ENCODE measurements at regions not wholly inside any gene's neighbourhood (a gene's known extent, or its start where the extent isn't known, plus 50 kb on each side); places are given as distances from the start of the nearest gene placed in this dataset.

DNA sequence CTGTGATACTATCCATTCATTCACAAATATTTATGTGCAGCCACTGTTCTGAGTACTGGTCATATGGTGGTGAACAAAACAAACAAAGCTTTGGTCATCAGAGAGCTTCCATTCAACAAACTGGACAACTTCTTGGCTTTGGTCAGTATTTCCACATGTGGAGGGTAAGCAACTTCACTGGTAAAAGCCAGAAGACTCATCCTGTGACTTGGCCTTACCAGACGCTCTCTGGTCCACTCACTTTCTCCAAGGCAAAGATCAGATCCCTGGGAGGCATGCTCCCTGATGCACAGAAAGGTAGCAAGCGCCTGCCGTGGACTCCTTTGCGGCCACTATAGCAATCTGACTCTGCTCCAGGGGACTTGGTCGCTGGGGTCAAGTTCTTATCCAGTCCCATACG is 179.5 kb downstream of the EN1 start:
- DNase-seq (ENCODE audit: low read depth in 2 of 2), result no peak

DNA sequence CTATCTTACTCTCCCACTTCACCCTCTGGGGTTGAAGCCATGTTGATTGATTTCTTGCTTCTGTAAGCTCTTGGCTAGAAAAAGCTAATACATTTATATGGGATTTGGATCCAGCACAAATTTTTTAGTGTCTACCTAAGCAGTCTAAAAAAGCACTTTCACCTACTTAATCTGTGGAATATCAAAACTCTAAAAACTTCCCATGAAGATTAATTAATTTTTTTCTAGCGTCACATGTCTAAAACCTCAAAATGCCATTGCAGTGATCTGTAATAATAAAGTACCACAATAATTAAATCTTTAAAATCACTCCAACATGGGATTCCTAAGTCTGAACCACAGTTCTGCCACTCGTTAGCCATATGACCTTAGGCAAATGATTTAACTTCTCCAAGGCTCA is 180.1 kb downstream of the EN1 start:
- no peak for DNase-seq (ENCODE audit: low read depth in 2 of 2)

DNA sequence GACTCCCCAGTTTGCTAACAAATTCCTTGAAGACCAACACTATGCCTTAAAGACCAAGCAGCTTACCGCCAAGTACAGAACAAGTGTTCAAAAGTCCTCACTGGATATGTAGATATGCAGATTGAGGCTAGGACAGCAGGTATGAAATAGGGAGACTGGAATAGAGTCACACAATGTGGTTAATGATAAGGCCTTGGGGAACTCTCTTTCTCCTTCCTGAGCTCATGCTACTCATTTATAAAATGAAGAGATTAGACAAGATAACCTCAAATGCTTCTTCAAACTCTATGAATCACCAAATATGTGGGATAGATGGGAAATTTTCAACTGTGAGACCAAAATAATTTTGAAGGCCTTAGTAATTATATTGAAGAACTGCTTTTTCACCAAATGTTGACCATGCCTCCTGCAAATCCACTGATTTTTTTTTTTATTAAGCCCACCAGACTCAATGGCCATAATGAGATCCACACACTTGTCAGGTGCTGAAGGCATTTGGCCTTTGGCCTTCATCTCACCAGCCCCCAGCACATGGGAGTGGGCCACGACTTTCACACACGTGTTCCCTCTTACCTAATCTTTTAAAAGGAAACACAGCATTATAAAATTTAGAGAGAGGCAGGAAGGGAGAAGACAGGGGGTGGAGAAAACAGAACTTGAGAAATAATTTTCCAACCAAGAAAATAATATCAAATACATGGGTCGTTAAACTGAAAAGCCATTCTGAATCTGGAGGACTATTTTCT is 181.5 kb downstream of the EN1 start:
- no peak for DNase-seq (ENCODE audit: low read depth in 2 of 2)

DNA sequence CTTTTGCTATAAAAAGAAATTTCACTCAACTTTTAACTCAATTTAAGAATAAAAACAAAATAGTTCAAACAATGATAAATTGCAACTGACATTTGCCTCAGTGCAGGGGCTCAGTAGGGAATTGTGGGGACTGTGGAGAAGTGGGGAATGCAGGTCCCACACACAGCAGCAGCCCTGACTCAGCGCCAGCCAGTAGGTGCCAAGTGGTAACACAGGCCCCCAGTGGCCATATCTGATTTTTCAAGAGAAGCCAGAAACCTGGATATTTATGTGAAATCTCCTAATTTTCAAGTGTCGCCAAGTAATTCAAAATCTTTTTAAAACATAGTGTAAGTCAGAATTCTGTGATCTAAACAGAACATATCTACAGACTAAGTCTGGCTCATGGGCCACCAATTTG is 186.3 kb downstream of the EN1 start:
- no peak for DNase-seq (ENCODE audit: low read depth in 2 of 2)

DNA sequence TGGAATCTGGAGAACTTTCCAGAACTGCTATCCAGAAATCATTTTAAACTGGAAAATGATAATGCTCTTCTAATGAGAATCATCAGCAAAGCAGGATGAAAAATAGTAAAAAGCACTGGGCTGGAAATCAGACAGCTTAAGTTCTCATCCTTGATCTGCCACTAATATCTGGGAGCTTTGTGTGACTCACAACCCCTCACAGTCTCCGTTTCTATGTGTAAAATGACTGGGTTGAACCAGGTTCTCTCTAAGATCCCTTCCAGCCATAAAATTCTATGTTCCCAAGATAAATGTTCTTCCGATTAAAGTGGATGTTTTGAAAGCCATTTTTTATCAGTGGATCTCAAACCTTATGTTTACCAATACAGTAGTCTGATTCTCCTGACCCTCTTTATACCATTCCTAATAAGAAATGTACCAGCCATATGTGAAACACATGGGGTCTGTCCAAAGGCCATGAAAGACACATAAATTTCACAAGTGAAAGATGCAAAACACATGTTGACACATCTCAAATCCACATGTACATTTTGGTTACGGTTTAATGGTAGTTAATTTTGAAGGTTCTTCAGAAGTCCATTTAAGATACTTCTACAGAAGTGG is 188.8 kb downstream of the EN1 start:
- no peak for DNase-seq (ENCODE audit: low read depth in 2 of 2)

DNA sequence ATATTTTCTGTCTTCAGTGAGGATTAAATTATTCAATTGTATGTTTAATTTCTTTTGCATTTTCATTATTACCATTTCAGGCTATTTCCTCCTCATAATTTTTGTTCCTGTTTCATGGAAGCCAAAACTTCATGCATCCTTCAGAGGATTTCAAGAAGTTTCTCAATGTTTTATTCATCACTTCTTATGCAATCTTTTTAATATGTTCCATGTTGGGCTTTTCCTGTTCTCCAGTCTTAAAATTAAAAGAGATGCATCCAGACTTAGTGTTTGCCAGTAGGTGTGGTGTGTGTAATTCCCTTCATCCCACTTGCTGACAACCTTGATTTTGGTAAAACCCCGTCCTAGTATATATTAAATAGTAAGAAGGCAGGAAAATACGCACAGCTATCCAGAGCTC is 190.0 kb downstream of the EN1 start:
- DNase-seq (ENCODE audit: low read depth in 2 of 2), result no peak

DNA sequence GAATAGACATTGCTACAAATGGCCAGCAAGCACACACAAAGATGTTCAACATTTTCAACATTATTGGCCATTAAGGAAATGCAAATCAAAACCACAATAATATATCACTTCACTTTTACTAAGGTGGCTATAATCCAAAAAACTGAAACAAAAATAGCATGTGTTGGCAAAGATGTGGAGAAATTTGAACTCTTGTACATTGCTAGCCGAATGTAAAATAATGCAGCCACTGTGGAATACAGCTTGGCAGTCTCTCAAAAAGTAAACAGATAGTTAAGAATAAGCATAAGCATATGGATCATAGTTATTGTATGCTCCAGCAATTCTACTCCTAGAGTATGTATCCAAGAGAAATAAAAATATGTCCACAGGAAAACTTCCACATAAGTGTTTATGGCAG is 192.5 kb downstream of the EN1 start:
- no peak for DNase-seq (ENCODE audit: low read depth in 2 of 2)

DNA sequence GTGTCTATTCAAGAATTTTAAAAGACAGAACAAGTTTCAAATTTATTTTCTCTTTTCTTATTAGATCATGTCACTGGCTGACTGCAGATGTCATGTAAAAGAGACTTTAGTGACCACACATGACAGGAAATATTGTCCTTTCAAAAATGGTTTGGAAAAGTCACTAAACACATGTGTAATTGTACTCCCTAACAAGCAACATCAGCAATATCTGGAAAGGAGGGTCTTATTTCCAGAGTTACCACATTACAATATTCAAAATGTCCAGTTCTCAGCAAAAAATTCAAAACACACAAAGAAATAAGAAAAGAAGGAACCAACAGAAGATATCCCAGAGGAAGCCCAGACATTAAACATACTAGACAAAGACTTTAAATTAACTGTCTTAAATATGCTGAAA is 197.1 kb downstream of the EN1 start:
- no peak for DNase-seq (ENCODE audit: low read depth in 2 of 2)

DNA sequence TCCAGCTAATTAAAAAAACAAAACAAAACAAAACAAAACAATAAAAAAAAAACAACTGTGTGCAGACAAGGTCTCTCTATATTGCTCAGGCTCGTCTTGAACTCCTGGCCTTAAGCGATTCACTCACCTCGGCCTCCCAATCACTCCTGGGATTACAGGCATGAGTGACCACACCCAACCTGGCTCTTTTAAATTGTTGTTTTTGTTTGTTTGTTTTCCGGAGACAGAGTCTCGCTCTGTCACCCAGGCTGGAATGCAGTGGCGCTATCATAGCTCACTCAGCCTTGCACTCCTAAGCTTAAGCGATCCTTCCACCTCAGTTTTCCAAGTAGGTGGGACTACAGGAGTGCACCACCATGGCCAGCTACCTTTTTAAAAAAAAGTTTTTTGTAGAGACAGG is 201.6 kb downstream of the EN1 start:
- no peak for DNase-seq (ENCODE audit: low read depth in 2 of 2)

DNA sequence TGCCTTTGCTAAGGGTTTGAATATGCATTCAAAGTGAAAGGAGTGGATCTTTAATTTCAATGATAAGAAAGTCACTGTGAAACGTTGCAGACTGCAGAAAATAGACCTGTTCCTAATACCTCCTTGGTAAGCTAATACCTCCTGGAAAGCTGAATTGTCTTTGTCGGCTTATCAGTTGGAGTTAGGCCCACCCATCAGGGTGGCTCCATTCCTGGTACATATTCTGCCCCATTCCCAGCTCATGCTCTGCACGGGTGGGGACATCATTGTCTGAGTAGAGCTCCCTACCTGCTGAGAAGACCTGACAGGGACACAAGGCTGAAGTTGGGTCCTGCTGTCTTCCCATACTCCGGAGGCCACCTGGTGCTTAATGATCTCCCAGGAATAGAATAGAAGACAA is 203.3 kb downstream of the EN1 start:
- no peak for DNase-seq (ENCODE audit: low read depth in 2 of 2)

DNA sequence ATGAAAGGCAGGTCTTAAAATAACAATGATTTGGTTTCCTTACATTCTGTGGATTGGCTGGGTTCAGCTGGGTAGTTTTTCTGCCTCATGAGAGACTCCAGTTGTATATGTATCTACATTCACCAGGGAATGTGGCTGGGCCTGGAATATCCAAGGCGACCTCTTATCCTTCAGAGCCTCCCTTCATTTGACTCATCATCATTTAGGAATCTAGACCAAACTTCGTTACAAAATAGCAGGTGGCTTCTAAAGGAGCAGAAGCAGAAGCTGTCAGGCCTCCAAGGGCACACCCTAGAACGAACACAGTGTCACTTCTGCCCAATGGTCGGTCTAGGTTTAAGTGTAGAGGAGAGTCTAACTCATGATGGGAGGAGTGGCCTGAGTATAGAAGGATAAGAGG is 204.2 kb downstream of the EN1 start:
- DNase-seq (ENCODE audit: low read depth in 2 of 2), result no peak

DNA sequence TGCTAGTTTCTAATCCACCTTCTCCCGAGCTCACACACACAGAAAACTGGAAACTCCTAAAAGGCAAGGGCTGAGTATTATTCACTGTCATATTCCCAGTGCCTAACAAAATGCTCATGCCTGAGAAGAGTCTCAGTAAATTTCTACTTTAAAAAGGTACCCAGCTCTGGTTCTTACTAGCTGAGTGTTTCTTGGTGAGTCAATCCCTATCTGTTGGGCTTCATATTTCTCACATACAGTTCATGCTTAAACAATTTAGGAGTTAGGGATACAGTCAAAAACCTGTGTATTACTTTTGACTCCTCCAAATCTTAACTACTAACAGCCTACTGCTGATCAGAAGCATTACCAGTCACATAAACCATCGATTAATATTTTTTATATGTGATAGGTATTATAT is 204.9 kb downstream of the EN1 start:
- no peak for DNase-seq (ENCODE audit: low read depth in 2 of 2)

DNA sequence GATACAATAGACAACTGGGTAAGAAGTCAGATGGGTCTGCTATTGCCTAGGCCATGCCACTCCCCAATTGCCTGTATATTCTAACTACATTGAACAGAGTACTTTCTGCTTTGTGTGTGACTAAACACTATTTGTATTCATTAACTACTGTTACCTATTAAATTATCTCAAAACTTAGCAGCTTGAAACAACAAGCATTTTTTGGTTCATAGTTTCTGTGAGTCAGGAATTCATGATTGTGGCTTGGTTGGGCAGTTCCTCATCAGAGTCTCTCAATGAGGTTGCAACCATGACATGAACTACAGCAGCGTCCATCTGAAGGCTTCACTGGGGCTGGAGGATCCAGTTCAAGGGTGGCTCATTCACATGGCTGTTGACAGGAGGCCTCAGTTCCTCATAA is 205.7 kb downstream of the EN1 start:
- no peak for DNase-seq (ENCODE audit: low read depth in 2 of 2)

DNA sequence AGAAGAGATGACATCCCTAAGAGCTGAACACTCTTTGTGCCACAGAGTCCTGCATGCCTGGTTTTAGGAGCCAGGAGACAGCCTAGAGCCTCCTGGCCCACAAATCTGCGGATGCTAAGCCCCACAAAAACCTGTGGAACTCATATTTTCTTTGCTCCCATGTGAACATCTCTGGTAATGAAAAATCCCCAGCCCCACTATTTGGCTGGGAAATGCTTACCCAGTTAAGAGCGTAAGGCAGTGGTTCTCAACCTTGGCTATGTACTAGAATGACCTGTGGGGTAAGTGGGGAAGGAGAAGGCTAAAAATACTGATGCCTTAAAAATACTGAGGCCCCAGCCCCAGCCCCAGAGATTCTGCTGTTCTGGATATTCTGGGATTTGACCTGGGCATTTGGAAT is 208.1 kb downstream of the EN1 start:
- DNase-seq (ENCODE audit: low read depth in 2 of 2), result no peak

DNA sequence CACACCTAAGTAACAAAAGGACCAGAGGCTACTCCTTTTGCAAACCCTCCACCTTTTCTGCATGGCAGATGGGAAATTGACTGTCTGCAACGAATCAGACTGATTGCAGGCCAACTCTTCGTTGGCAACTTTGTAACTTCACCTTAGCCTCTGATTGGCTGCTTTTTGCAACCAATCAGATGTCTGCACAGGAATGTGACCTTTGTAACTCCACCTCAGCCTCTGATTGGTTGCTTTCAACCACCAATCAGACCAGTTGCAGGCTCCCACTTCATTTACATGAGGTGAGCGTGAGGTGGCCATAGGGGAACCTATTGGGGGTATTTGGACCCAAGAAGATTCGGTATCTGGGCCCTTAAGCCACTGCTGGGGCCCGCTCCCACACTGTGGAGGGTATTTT is 209.0 kb downstream of the EN1 start:
- no peak for DNase-seq (ENCODE audit: low read depth in 2 of 2)

DNA sequence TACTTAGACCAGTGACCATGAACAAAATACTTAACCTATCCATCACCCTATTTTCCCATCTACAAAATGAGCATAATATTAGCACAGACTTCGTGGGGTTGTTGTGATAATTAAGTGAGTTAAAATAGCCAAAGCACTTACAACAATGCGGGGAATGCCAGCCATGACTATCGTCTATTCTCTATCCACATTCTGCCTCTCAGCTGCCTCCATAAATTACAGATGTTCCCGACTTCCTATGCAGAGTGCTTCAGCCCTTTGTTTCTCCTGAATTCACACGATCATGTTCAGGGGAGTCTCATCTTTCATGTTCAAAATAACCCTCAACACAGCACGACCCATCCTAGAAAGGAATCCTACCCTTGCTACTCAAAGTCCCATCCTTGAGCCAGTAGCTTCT is 211.6 kb downstream of the EN1 start:
- DNase-seq (ENCODE audit: low read depth in 2 of 2), result no peak

DNA sequence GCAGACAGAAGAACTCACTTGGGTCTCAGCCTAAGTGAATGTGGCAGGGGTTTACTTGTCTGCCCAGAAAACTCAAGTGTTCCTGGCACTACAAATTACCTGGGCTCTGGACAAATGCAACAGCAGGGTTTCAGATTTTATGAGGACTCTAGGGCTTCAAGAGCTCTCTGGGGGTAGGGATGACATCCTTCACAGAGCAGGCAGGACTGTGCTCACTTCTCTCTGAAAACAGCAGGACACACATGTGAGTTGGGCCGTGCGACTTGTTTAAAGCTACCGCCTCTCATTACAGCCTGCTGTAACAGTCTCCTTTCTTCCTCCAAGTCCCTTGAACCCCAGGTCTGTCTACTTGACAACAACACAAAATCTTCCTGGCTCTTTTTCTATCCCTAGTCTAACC is 212.6 kb downstream of the EN1 start:
- no peak for DNase-seq (ENCODE audit: low read depth in 2 of 2)

DNA sequence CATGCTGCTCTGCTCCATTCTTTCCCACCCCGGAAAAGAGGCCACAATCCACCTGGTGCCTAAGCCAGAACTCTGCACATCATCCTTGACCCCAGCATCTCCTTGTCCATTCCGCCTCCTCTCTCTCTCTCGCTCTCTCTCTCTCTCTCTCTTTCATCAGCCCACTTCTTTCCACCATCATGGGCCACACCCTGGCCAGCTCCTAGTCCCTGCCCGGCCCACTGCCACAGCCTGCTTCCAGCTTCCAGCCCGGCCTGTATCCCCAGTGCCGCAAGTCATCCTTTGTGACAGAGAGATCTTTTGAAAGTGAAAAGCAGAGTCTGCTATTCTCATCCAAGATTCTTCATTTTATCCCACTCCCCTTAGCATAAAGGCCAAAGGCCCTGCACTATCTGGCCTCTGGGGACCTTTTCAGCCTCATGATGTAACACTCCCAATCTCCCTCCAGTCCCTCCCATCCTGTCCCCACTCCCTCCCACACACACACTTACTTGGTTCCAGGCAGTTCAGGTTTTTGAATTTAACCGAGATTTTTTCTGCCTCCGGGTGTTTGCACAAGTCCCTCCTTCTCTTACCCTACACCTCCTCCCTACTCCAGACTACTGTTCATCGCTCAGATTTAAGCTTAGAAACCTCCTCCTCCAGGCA is 214.0 kb downstream of the EN1 start:
- no peak for DNase-seq (ENCODE audit: low read depth in 2 of 2)

DNA sequence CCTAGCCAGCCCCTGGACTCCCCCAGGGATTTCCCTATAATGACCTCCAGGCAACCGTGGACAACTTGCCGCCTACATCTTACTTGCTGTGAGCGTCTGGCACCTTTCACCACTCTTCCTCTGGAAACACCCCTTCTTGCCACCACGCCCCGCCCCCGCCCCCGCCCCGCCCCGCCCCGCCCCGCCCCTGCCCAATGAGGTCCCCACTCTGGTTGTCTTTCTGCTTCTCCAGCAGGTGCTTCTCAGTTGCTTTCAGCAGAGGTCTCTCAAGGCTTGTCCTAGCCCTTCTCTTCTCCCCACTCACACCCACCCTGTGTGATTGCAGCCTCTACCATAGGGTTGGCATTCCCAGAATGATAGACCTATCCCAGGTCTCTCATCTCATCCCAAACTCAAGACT is 214.5 kb downstream of the EN1 start:
- no peak for DNase-seq (ENCODE audit: low read depth in 2 of 2)

DNA sequence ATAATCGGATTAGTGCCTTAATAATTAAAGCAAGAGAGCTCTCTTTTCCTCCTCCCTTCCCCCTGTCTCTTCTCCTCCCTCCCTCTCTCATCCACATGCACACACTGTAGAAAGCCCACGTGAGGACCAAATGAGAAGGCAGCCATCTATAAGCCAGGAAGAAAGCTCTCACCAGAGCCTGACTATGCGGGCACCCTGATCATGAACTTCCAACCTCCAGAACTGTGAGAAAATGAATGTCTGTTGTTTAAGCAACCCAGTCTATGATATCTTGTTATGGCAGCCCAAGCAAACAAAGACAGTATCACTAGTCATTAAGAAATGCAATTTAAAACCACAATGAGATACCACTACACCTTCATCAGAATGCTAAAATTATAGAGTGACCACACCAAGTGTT is 220.3 kb downstream of the EN1 start:
- DNase-seq (ENCODE audit: low read depth in 2 of 2), result no peak

DNA sequence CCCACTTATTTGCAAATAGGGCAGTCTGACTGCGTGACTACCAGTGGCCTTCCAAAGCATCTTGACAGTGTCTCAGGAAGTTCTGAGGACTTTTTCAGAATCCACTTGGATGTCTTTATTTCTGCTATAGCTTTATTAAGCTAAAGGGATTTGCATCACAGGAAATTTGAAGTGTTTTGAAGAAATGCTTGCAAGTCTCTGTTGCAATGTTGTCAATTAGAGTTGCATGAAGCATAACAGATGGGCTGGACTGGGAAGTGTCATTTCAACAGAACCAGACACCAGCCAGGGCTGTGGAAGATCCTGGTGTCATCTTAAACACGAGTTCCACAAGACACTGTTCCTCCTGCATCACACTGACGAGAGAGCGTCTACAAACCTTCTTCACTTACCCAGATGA is 224.5 kb downstream of the EN1 start:
- no peak for DNase-seq (ENCODE audit: low read depth in 2 of 2)

DNA sequence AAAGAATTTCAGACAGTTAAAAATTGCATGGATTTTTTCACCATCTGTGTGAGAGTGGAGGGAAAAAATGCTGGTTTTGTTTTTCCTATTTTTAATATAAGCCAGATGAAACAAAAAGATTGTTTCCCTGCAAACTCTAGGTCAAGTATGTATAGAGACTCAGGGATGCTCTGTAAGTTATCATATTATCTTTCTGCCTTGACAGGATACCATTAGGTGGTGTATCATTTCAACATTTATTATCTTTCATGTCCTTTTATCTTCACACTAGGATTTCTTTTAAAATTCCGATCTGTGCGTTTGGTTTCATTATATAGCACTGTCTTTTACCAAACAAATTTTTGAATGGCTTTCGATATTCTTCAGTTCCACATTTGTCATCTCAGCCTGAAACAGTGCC is 225.3 kb downstream of the EN1 start:
- DNase-seq (ENCODE audit: low read depth in 2 of 2), result no peak

DNA sequence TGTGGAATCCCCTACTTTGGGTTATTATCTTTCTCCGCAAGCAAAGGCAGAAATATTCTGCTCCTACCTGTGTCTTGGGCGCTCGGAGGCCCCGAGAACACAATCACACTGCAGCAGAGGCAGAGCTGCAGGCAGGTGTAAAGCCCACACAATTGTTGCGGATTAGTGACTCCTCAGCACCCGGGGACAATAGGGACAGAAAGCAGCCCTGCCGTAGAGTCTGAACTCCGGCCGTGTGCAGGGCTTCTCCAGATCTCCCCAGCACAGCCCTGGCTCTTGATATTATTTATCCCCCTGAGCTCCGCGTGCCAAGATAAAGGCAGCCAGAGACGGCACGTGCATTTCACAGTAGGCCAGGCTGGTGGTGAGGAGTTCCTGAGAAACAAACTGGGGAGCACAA is 229.2 kb downstream of the EN1 start:
- no peak for DNase-seq (ENCODE audit: low read depth in 2 of 2)
